A549 (cell line): ENCODE measurements at regions not wholly inside any gene's neighbourhood (a gene's known extent, or its start where the extent isn't known, plus 50 kb on each side); places are given as distances from the start of the nearest gene placed in this dataset.

Experiments
- ATAC-seq, 2 experiments: fragments of 200-7000 bp in 1 of 2; fragments of >200 bp in 1 of 2; cut with Nextera tagmentation in 1 of 2; cut with Tn5 transposase in 1 of 2; 3 replicates each; pipeline versions ENCODE4 v1.8.0 to v1.9.1; 2018 to 2020; ENCODE audit warnings: mild to moderate bottlenecking in 1 of 2, moderate library complexity in 1 of 2
- CTCF ChIA-PET: fragments of 300-600 bp; sonication (Branson Sonifier 250); formaldehyde crosslinking; extraction: SDS; loops from one replicate; lab custom pipeline; 2021; ENCODE audit warnings: antibody characterized with exemption, inconsistent platforms; lab: Yijun Ruan, JAX
- POLR2A ChIA-PET: fragments of 350-600 bp; formaldehyde crosslinking; extraction: SDS; loops from one replicate; lab custom pipeline; 2021; ENCODE audit warnings: antibody characterized with exemption, inconsistent platforms; lab: Yijun Ruan, JAX
- DNase-seq, 2 experiments: peaks; one replicate each; pipeline versions ENCODE4 v3.0.0 to v3.0.0-alpha.2; 2011 to 2016; ENCODE audit warnings: low read depth in 1 of 2, low spot score in 1 of 2
- FAIRE-seq: peaks from 2 replicates; lab custom pipeline; 2011; peaks lifted over from hg19 to GRCh38; lab: Jason Lieb, UNC
- H3K27ac ChIP-seq, 2 experiments: fragments of >200 bp; sonication (Bioruptor Twin); formaldehyde crosslinking; 3 replicates each; pipeline ENCODE4 v1.5.1; 2016 to 2017
- H3K4me1 ChIP-seq: fragments of >200 bp; sonication (Bioruptor Twin); formaldehyde crosslinking; 3 replicates; pipeline ENCODE4 v1.6.1; 2016
- H3K4me2 ChIP-seq: fragments of >200 bp; sonication (Bioruptor Twin); formaldehyde crosslinking; 3 replicates; pipeline ENCODE4 v1.6.1; 2016
- H3K4me3 ChIP-seq: fragments of >200 bp; sonication (Bioruptor Twin); formaldehyde crosslinking; 3 replicates; pipeline ENCODE4 v1.5.1; 2016
- H3K9me3 ChIP-seq: fragments of >200 bp; sonication (Bioruptor Twin); formaldehyde crosslinking; 3 replicates; pipeline ENCODE4 v1.6.1; 2016
- CBX2 ChIP-seq: fragments of 200-600 bp; sonication (generic); IDR thresholded peaks from 2 replicates; pipeline ENCODE4 v1.6.1; 2016; ENCODE audit warnings: low read depth, mild to moderate bottlenecking, borderline replicate concordance
- CBX8 ChIP-seq: fragments of 200-600 bp; sonication (generic); IDR thresholded peaks from 2 replicates; pipeline ENCODE4 v1.6.1; 2016
- ELK1 ChIP-seq: fragments of 150-350 bp; IDR thresholded peaks from 2 replicates; pipeline ENCODE4 v1.6.1; 2014; ENCODE audit warnings: low read depth, mild to moderate bottlenecking, low read length
- ESRRA ChIP-seq: fragments of 150-350 bp; IDR thresholded peaks from 2 replicates; pipeline ENCODE4 v1.6.1; 2014; ENCODE audit warnings: mild to moderate bottlenecking, low read length, borderline replicate concordance
- FOSL2 ChIP-seq, 2 experiments: fragments of 450-650 bp in 1 of 2; fragments of >200 bp in 1 of 2; sonication (Bioruptor Twin) in 1 of 2; formaldehyde crosslinking; IDR thresholded peaks; 2 replicates each; pipeline versions ENCODE4 v1.5.0 to v1.6.1; 2016 to 2020; ENCODE audit warnings: mild to moderate bottlenecking in 1 of 2, moderate library complexity in 1 of 2
- FOXS1 ChIP-seq: fragments of 250-450 bp; sonication (Bioruptor Pico); IDR thresholded peaks from 2 replicates; pipeline ENCODE4 v1.5.0; 2020; ENCODE audit warnings: mild to moderate bottlenecking, moderate library complexity
- HDAC2 ChIP-seq: fragments of 200-600 bp; sonication (generic); IDR thresholded peaks from 2 replicates; pipeline ENCODE4 v1.6.1; 2016
- HEYL ChIP-seq: fragments of 250-450 bp; sonication (Bioruptor Pico); IDR thresholded peaks from 2 replicates; pipeline ENCODE4 v1.8.0; 2021; ENCODE audit warnings: mild to moderate bottlenecking, moderate library complexity
- HOXB5 ChIP-seq: fragments of 250-450 bp; sonication (Bioruptor Pico); IDR thresholded peaks from 2 replicates; pipeline ENCODE4 v1.5.0; 2020; ENCODE audit warnings: mild to moderate bottlenecking, moderate library complexity
- MYC ChIP-seq: IDR thresholded peaks from 2 replicates; pipeline ENCODE4 v1.6.1; 2012; ENCODE audit warnings: mild to moderate bottlenecking, inconsistent platforms, low read length, improper control_type of control experiment, borderline replicate concordance
- NPAS2 ChIP-seq: fragments of 250-450 bp; sonication (Bioruptor Pico); IDR thresholded peaks from 2 replicates; pipeline ENCODE4 v1.8.0; 2022; ENCODE audit warnings: mild to moderate bottlenecking, moderate library complexity, borderline replicate concordance
- NR3C1 ChIP-seq: fragments of >200 bp; sonication (Bioruptor Twin); formaldehyde crosslinking; IDR thresholded peaks from 3 replicates; pipeline ENCODE4 v1.6.1; 2017
- PBX3 ChIP-seq: IDR thresholded peaks from 2 replicates; pipeline ENCODE4 v1.6.1; 2012
- POLR2A ChIP-seq: IDR thresholded peaks from 2 replicates; pipeline ENCODE4 v1.6.1; 2012; ENCODE audit warnings: mild to moderate bottlenecking, low read length
- REST ChIP-seq: fragments of 200-600 bp; sonication (generic); IDR thresholded peaks from 2 replicates; pipeline ENCODE4 v1.6.1; 2016; ENCODE audit warnings: antibody characterized with exemption, mild to moderate bottlenecking, moderate library complexity
- RFX5 ChIP-seq: fragments of 450-650 bp; IDR thresholded peaks from 2 replicates; pipeline ENCODE4 v1.7.1; 2014; ENCODE audit warnings: antibody characterized with exemption, mild to moderate bottlenecking, moderate library complexity
- SMC3 ChIP-seq: fragments of >200 bp; sonication (Bioruptor Twin); formaldehyde crosslinking; IDR thresholded peaks from 3 replicates; pipeline ENCODE4 v1.6.1; 2018; ENCODE audit warnings: inconsistent platforms
- WGBS: methylation state at CpG from one replicate; pipeline ENCODE4 v1.1.6; 2017; ENCODE audit errors: missing lambda C conversion rate; 5-methylcytosine and 5-hydroxymethylcytosine counted together
- TF ChIP-seq, protein P1 (sequence below): fragments of >200 bp; sonication (Bioruptor Twin); formaldehyde crosslinking; IDR thresholded peaks from 2 replicates; pipeline ENCODE4 v1.6.1; 2016

GRCh38 chr20:21995461-21995860, 290.0 kb downstream of the PAX1 start (continued):
- TF ChIP-seq FOSL2 (IDR thresholded peaks at IDR 0.05) = no peak
- TF ChIP-seq FOSL2 (CRISPR knock-in tag; IDR thresholded peaks at IDR 0.05) = no peak
- TF ChIP-seq HOXB5 (CRISPR knock-in tag) = no peak
- TF ChIP-seq HDAC2 = no peak
- TF ChIP-seq CBX8 = no peak

DNA sequence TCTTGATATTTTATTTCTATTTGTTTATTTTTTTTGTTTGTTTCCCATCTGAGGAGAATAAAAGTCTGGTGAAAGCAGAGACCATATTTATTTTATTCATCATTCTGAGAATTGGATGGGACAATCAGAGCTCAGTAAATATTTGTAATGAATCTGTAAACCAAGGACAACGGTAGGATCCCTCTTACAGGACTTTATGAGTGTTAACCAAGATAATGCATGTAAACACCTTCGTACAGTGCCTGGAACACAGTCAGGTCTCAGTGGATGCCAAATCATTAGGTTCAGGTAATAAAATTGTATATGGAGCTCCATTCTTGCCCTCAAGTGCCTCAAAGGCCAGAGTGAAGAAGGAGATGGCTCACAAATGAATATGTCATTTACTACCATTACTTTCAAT, 288.7 kb downstream of the PAX1 start:
- FAIRE-seq (no peak), ATAC-seq (no peak), DNase-seq (no peak)
- WGBS = 5% methylated on average over 2 of the region's 2 CpGs
- ChIA-PET CTCF (no interaction called here), POLR2A (no interaction called here)
- Histone ChIP-seq H3K4me3 (no peak overlapping the region), H3K4me2 (no peak overlapping the region), H3K9me3 (no peaks in the 10 kb centered on the region), H3K4me1 (no peaks in the 10 kb centered on the region), H3K27ac (no peak overlapping the region)
- TF ChIP-seq ELK1 (no peak), POLR2A (no peak)

- no peak overlapping the region for H3K4me3 ChIP-seq
- no peak for TF ChIP-seq RFX5
- no peak for TF ChIP-seq MYC
- no peak for TF ChIP-seq HDAC2
- no peak for TF ChIP-seq FOXS1 (CRISPR knock-in tag)
- no peak for TF ChIP-seq HEYL
- TF ChIP-seq NR3C1 = no peak
- no peak for TF ChIP-seq NPAS2 (CRISPR knock-in tag)
- TF ChIP-seq CBX2 = no peak
- no peak for TF ChIP-seq ESRRA
- TF ChIP-seq PBX3 = no peak
- TF ChIP-seq REST = no peak
- no peak for TF ChIP-seq SMC3
- TF ChIP-seq, protein P1, sequence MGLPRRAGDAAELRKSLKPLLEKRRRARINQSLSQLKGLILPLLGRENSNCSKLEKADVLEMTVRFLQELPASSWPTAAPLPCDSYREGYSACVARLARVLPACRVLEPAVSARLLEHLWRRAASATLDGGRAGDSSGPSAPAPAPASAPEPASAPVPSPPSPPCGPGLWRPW = no peak
- TF ChIP-seq, all 56 proteins: peak for 0
- CTCF ChIA-PET = interaction anchor here (1.1 to 1.4 kb wide), 3 partner anchors 8 to 14 kb away, joined by 3 to 4 read pairs (median 3); no protein-coding TSS in a partner anchor
- H3K4me1 ChIP-seq = no peaks in the 10 kb centered on the region
- POLR2A ChIA-PET = no interaction called here
- ATAC-seq (no peak; a peak in 1 of 6 replicates), FAIRE-seq (no peak), DNase-seq (no peak)
- no peaks in the 10 kb centered on the region for H3K9me3 ChIP-seq
- 27% methylated on average over 3 of the region's 3 CpGs for WGBS
- H3K27ac ChIP-seq = no peak overlapping the region
- no peak overlapping the region; the same call in 2 of the 3 replicates for H3K4me2 ChIP-seq
Observed at GRCh38 chr20:21982559-21982958, 277.1 kb downstream of the PAX1 start.
